IMR-90 (cell line): ENCODE measurements at regions not wholly inside any gene's neighbourhood (a gene's known extent, or its start where the extent isn't known, plus 50 kb on each side); places are given as distances from the start of the nearest gene placed in this dataset.

Source experiments
- ATAC-seq: fragments of 200-7000 bp; cut with Tn5 transposase; 2 replicates; pipeline ENCODE4 v1.9.1; 2020; ENCODE audit warnings: low read depth, mild to moderate bottlenecking, moderate library complexity
- BruUV-seq: library from RNA; stranded (reverse); fragments of 400-500 nt; replicated peaks from 2 replicates; lab custom pipeline; 2021; lab: Mats Ljungman, UMichigan
- CTCF ChIA-PET: fragments of 300-600 bp; formaldehyde crosslinking; extraction: SDS; loops from one replicate; lab custom pipeline; 2021; ENCODE audit warnings: antibody characterized with exemption; lab: Yijun Ruan, JAX
- POLR2A ChIA-PET: fragments of 300-600 bp; sonication (Branson Sonifier 250); formaldehyde crosslinking; loops from one replicate; lab custom pipeline; 2022; ENCODE audit warnings: antibody characterized with exemption; ENCODE audit not compliant: unreplicated experiment; lab: Charles Lee
- DNase-seq: peaks from one replicate; pipeline ENCODE4 v3.0.0; 2013
- H2AFZ ChIP-seq: replicated peaks from 2 replicates; pipeline ENCODE3; 2013; ENCODE audit warnings: low read length, mild to moderate bottlenecking; ENCODE audit not compliant: poor library complexity
- H2AK5ac ChIP-seq: 2 replicates; pipeline ENCODE4 v1.6.1; 2013; ENCODE audit warnings: low read depth, low read length, inconsistent platforms
- H2AK9ac ChIP-seq: replicated peaks from 2 replicates; pipeline ENCODE3; 2013; ENCODE audit warnings: mild to moderate bottlenecking, low read depth, low read length, moderate library complexity; ENCODE audit not compliant: poor library complexity
- H2BK120ac ChIP-seq: 2 replicates; pipeline ENCODE4 v1.6.1; 2013; ENCODE audit warnings: low read depth, low read length, inconsistent platforms
- H2BK15ac ChIP-seq: 3 replicates; pipeline ENCODE4 v1.6.1; 2013; ENCODE audit warnings: low read depth, low read length, inconsistent platforms
- H2BK20ac ChIP-seq: 2 replicates; pipeline ENCODE4 v1.6.1; 2013; ENCODE audit warnings: low read depth, mild to moderate bottlenecking, inconsistent platforms, low read length, moderate library complexity
- H2BK5ac ChIP-seq: 2 replicates; pipeline ENCODE4 v1.6.1; 2013; ENCODE audit warnings: mild to moderate bottlenecking, low read depth, low read length, inconsistent platforms; ENCODE audit not compliant: poor library complexity, severe bottlenecking
- H3K14ac ChIP-seq: replicated peaks from 2 replicates; pipeline ENCODE4 v1.6.1; 2013; ENCODE audit warnings: low read depth, low read length, inconsistent platforms
- H3K18ac ChIP-seq: 2 replicates; pipeline ENCODE4 v1.6.1; 2013; ENCODE audit warnings: low read depth, low read length, control low read depth
- H3K23ac ChIP-seq: 2 replicates; pipeline ENCODE4 v1.6.1; 2013; ENCODE audit warnings: low read depth, low read length, inconsistent platforms
- H3K27ac ChIP-seq: 2 replicates; pipeline ENCODE4 v1.5.1; 2013; ENCODE audit warnings: mild to moderate bottlenecking, control low read depth, low read length; ENCODE audit not compliant: insufficient read depth
- H3K27me3 ChIP-seq: 2 replicates; pipeline ENCODE4 v1.6.1; 2013; ENCODE audit warnings: low read length; ENCODE audit not compliant: control insufficient read depth, insufficient read depth
- H3K36me3 ChIP-seq: 2 replicates; pipeline ENCODE4 v1.6.1; 2013; ENCODE audit warnings: low read length, mixed read lengths; ENCODE audit not compliant: control insufficient read depth, insufficient read depth
- H3K4ac ChIP-seq: 2 replicates; pipeline ENCODE4 v1.6.1; 2013; ENCODE audit warnings: low read depth, low read length, inconsistent platforms
- H3K4me1 ChIP-seq: 2 replicates; pipeline ENCODE4 v1.6.1; 2013; ENCODE audit warnings: low read length, mixed read lengths; ENCODE audit not compliant: control insufficient read depth, insufficient read depth
- H3K4me2 ChIP-seq: 2 replicates; pipeline ENCODE4 v1.6.1; 2013; ENCODE audit warnings: low read depth, mild to moderate bottlenecking, control low read depth, low read length, moderate library complexity
- H3K4me3 ChIP-seq: 2 replicates; pipeline ENCODE4 v1.5.1; 2013; ENCODE audit warnings: low read depth, mild to moderate bottlenecking, control low read depth, low read length, moderate library complexity; ENCODE audit not compliant: insufficient read depth
- H3K56ac ChIP-seq: 2 replicates; pipeline ENCODE4 v1.6.1; 2013; ENCODE audit warnings: low read length, inconsistent platforms; ENCODE audit not compliant: insufficient read depth; ENCODE audit errors: extremely low read depth
- H3K79me1 ChIP-seq, 2 experiments: 2 replicates each; pipeline ENCODE4 v1.6.1; 2013; ENCODE audit warnings: low read length in 2 of 2, inconsistent platforms in 1 of 2, low read depth in 1 of 2
- H3K9ac ChIP-seq: 2 replicates; pipeline ENCODE4 v1.6.1; 2013; ENCODE audit warnings: low read depth, low read length, control low read depth
- H3K9me1 ChIP-seq: 2 replicates; pipeline ENCODE4 v1.6.1; 2013; ENCODE audit warnings: low read length, inconsistent platforms; ENCODE audit not compliant: insufficient read depth
- H3K9me3 ChIP-seq: 2 replicates; pipeline ENCODE4 v1.6.1; 2013; ENCODE audit warnings: low read length; ENCODE audit not compliant: control insufficient read depth, insufficient read depth
- H4K20me1 ChIP-seq: 2 replicates; pipeline ENCODE4 v1.6.1; 2013; ENCODE audit warnings: low read length, inconsistent platforms; ENCODE audit not compliant: insufficient read depth
- H4K5ac ChIP-seq: 2 replicates; pipeline ENCODE4 v1.6.1; 2013; ENCODE audit warnings: mild to moderate bottlenecking, low read depth, low read length, control low read depth
- H4K8ac ChIP-seq, 2 experiments: 2 replicates each; pipeline ENCODE4 v1.6.1; 2013; ENCODE audit warnings: low read depth in 2 of 2, low read length in 2 of 2, control low read depth in 1 of 2, inconsistent platforms in 1 of 2
- H4K91ac ChIP-seq: 2 replicates; pipeline ENCODE4 v1.6.1; 2013; ENCODE audit warnings: low read depth, low read length, inconsistent platforms; ENCODE audit not compliant: insufficient read depth
- CHD1 ChIP-seq: IDR thresholded peaks from 2 replicates; pipeline ENCODE4 v1.6.1; 2012; ENCODE audit warnings: low read depth, low read length, improper control_type of control experiment
- CTCF ChIP-seq: conservative IDR thresholded peaks from 2 replicates; pipeline ENCODE4 v1.5.1; 2012; ENCODE audit warnings: mild to moderate bottlenecking, low read depth, low read length, improper control_type of control experiment
- ELK1 ChIP-seq: fragments of 150-350 bp; IDR thresholded peaks from 2 replicates; pipeline ENCODE4 v1.6.1; 2016; ENCODE audit warnings: low read depth, mild to moderate bottlenecking, low read length, moderate library complexity, borderline replicate concordance
- MXI1 ChIP-seq: IDR thresholded peaks from 2 replicates; pipeline ENCODE4 v1.6.1; 2012; ENCODE audit warnings: low read depth, mild to moderate bottlenecking, low read length, moderate library complexity, borderline replicate concordance
- NFE2L2 ChIP-seq: fragments of 150-350 bp; IDR thresholded peaks from 2 replicates; pipeline ENCODE4 v1.6.1; 2016; ENCODE audit warnings: low read depth, mild to moderate bottlenecking, low read length
- POLR2A ChIP-seq: IDR thresholded peaks from 2 replicates; pipeline ENCODE4 v1.6.1; 2012; ENCODE audit warnings: mild to moderate bottlenecking, low read depth, low read length
- RAD21 ChIP-seq: IDR thresholded peaks from 2 replicates; pipeline ENCODE4 v1.6.1; 2012; ENCODE audit warnings: low read length, improper control_type of control experiment
- RFX5 ChIP-seq: IDR thresholded peaks from 2 replicates; pipeline ENCODE4 v1.8.0; 2012; ENCODE audit warnings: low read depth, mild to moderate bottlenecking, low read length, moderate library complexity
- WGBS, 2 experiments: methylation state at CpG; one replicate each; pipeline versions ENCODE4 v1.1.5 to v1.1.7; 2013; ENCODE audit warnings: missing lambda C conversion rate in 2 of 2; ENCODE audit not compliant: insufficient read length in 1 of 2; ENCODE audit errors: extremely low coverage in 2 of 2; 5-methylcytosine and 5-hydroxymethylcytosine counted together
- dilution Hi-C: fragments of 300-500 bp; cut with HindIII; formaldehyde crosslinking; loops from one replicate; pipeline ENCODE4 v1.14.3; 2018; ENCODE audit warnings: low sequenced_read_pairs; ENCODE audit not compliant: unreplicated experiment
- in situ Hi-C: fragments of 300-500 bp; cut with MboI; formaldehyde crosslinking; loops from 3 replicates; pipeline ENCODE4 v1.14.3; 2019; ENCODE audit warnings: low sequenced_read_pairs, inconsistent platforms, mixed read lengths
- intact Hi-C: fragments of 100-400 bp; cut with micrococcal nuclease; formaldehyde crosslinking; loops from 2 replicates; pipeline ENCODE4 v1.10.0; 2022

- Histone ChIP-seq H4K8ac (no peak overlapping the region), H2BK120ac (no peak overlapping the region), H3K9me3 (peaks cover 28% of the 10 kb centered on the region), H3K9me1 (no peaks in the 10 kb centered on the region), H3K23ac (no peak overlapping the region), H3K4ac (no peak overlapping the region), H3K36me3 (no peaks in the 10 kb centered on the region), H2BK5ac (no peak overlapping the region), H3K56ac (no peak overlapping the region), H3K27me3 (no peaks in the 10 kb centered on the region), H2AFZ (no peak overlapping the region), H3K4me1 (no peaks in the 10 kb centered on the region), H3K79me1 (no peaks in the 10 kb centered on the region), H2AK9ac (no peak overlapping the region), H2AK5ac (no peak overlapping the region), H4K5ac (no peak overlapping the region), H3K14ac (no peak overlapping the region), H4K91ac (no peak overlapping the region), H3K27ac (no peak overlapping the region), H2BK15ac (no peak overlapping the region), H3K4me3 (no peak overlapping the region), H3K18ac (no peak overlapping the region), H4K20me1 (no peaks in the 10 kb centered on the region), H2BK20ac (no peak overlapping the region), H3K9ac (no peak overlapping the region), H3K4me2 (no peak overlapping the region)
- in situ Hi-C loops: no loop called here
- BruUV-seq: no TSS peak
- intact Hi-C loops: no loop called here
- dilution Hi-C loops: no loop called here
- ATAC-seq (no peak), DNase-seq (no peak)
- ChIA-PET POLR2A (no interaction called here), CTCF (no interaction called here)
- TF ChIP-seq NFE2L2 (no peak), ELK1 (no peak), POLR2A (no peak), CHD1 (no peak), RFX5 (no peak), RAD21 (no peak), CTCF (no peak), MXI1 (no peak)
- 100% methylated on average over 1 of the region's 3 CpGs; no CpG with 5 or more reads in 1 of the 2 experiments for WGBS, 2 experiments
Measured at GRCh38 chr10:123608047-123608446, 58.1 kb upstream of the GPR26 start.
